ENCODE measurements at regions not wholly inside any gene's neighbourhood (a gene's known extent, or its start where the extent isn't known, plus 50 kb on each side); places are given as distances from the start of the nearest gene placed in this dataset.

- no peak for ATAC-seq
- no peaks in the 10 kb centered on the region for H3K36me3 ChIP-seq
- H3K4me3 ChIP-seq, result no peak overlapping the region
- intact Hi-C loops (cut with DNase I), result no loop called here
- no peaks in the 10 kb centered on the region for H3K9me3 ChIP-seq
- H3K27ac ChIP-seq, result no peak overlapping the region
- no peaks in the 10 kb centered on the region for H3K4me1 ChIP-seq
- TF ChIP-seq CTCF (IDR thresholded peaks at IDR 0.05), result no peak
- peaks cover 0 to 35% of the 10 kb centered on the region in 2 donors for H3K27me3 ChIP-seq
- DNase-seq, result peak in 2 of 4 donors; percentile 13 to 53
Observed at GRCh38 chr14:105876829-105877228, 350.4 kb downstream of the TMEM121 start.

- no peak overlapping the region for H3K4me3 ChIP-seq
- intact Hi-C loops (cut with DNase I), result no loop called here
- no peak for TF ChIP-seq CTCF (IDR thresholded peaks at IDR 0.05)
- no peaks in the 10 kb centered on the region for H3K4me1 ChIP-seq
- DNase-seq, result peak in 2 of 4 donors; percentile 22 to 43
- no peaks in the 10 kb centered on the region for H3K9me3 ChIP-seq
- no peak for ATAC-seq
- H3K27me3 ChIP-seq, result peaks cover 0 to 40% of the 10 kb centered on the region in 2 donors
- no peak overlapping the region for H3K27ac ChIP-seq
- H3K36me3 ChIP-seq, result no peaks in the 10 kb centered on the region
Observed at GRCh38 chr14:105877645-105878044, 351.3 kb downstream of the TMEM121 start.

- no peak for ATAC-seq
- H3K4me3 ChIP-seq, result no peak overlapping the region
- no peaks in the 10 kb centered on the region for H3K9me3 ChIP-seq
- no peak for TF ChIP-seq CTCF (IDR thresholded peaks at IDR 0.05)
- intact Hi-C loops (cut with DNase I), result no loop called here
- H3K4me1 ChIP-seq, result no peaks in the 10 kb centered on the region
- DNase-seq, result peak in 2 of 4 donors; percentile 11 to 62
- H3K36me3 ChIP-seq, result no peaks in the 10 kb centered on the region
- H3K27me3 ChIP-seq, result peaks cover 0 to 45% of the 10 kb centered on the region in 2 donors
- no peak overlapping the region for H3K27ac ChIP-seq
Observed at GRCh38 chr14:105878125-105878524, 351.7 kb downstream of the TMEM121 start.

- ATAC-seq (no peak), DNase-seq (peak in 1 of 4 donors; percentile 68)
- Histone ChIP-seq H3K4me1 (no peaks in the 10 kb centered on the region), H3K36me3 (no peaks in the 10 kb centered on the region), H3K9me3 (no peaks in the 10 kb centered on the region), H3K27ac (no peak overlapping the region), H3K4me3 (no peak overlapping the region), H3K27me3 (peaks cover 0 to 50% of the 10 kb centered on the region in 2 donors)
- TF ChIP-seq CTCF (IDR thresholded peaks at IDR 0.05), result no peak
- intact Hi-C loops (cut with DNase I), result no loop called here
Observed at GRCh38 chr14:105878554-105878953, 352.2 kb downstream of the TMEM121 start.

- Histone ChIP-seq H3K36me3 (no peaks in the 10 kb centered on the region), H3K27ac (no peak overlapping the region), H3K4me3 (no peak overlapping the region), H3K27me3 (peaks cover 0 to 51% of the 10 kb centered on the region in 2 donors), H3K4me1 (no peaks in the 10 kb centered on the region), H3K9me3 (no peaks in the 10 kb centered on the region)
- intact Hi-C loops (cut with DNase I), result no loop called here
- peak in 2 of 4 donors; percentile 22 to 48 for DNase-seq
- no peak for ATAC-seq
- TF ChIP-seq CTCF (IDR thresholded peaks at IDR 0.05), result no peak
Observed at GRCh38 chr14:105879503-105879866, 353.1 kb downstream of the TMEM121 start.

All from left lung (tissue), 4 donors.